ENCODE measurements at regions not wholly inside any gene's neighbourhood (a gene's known extent, or its start where the extent isn't known, plus 50 kb on each side); places are given as distances from the start of the nearest gene placed in this dataset.

DNA sequence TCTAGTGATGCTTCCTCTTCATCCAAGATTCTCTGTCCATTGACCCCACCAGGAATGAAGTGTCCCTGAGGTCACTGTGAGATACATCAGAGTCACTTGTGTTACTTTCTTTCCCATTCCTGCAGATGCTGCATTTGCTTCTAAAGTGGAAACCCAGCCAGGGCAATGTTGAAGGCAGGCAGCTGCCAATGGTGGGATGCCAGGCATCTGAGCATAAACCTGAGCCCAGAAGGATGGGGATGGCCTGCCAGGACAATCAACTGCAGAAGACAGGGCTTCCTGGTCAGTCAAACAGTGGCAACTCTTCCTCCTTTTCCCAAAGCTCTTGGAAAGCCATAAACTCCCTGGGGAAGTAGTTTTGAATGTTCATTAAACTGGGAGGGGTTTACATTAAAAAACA is 178.0 kb upstream of the TMEM132C start:
- Histone ChIP-seq H2AFZ (ENCODE audit: low read depth, low read length, severe bottlenecking) (no peak overlapping the region), H3F3A (ENCODE audit: insufficient read depth) (no peaks in the 10 kb centered on the region), H4K20me1 (ENCODE audit: low read depth, low read length) (no peaks in the 10 kb centered on the region)

DNA sequence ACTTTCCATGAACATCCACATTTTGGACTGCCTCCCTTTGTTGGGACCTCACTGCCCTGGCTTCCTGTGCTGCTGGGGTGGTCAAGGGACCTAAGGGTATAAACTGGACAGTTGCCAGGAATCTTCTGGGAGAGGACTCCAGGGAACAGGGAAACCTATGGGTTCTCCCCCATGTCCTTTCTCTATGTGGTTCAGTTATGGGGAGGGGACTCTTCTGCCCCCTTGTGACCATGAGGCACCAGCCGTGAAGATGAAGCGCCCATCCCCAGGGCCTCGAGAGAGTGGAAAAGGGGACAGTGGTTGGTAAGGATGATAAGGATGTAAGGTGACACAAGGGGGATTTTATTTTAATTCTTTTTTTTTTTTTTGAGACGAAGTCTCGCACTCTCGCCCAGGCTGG is 177.0 kb upstream of the TMEM132C start:
- H3K36me3 ChIP-seq (ENCODE audit: low read length): no peaks in the 10 kb centered on the region
- no peak for TF ChIP-seq EZH2phosphoT487 (conservative IDR thresholded peaks at IDR 0.05; ENCODE audit: low read length)
- TF ChIP-seq, protein P1, sequence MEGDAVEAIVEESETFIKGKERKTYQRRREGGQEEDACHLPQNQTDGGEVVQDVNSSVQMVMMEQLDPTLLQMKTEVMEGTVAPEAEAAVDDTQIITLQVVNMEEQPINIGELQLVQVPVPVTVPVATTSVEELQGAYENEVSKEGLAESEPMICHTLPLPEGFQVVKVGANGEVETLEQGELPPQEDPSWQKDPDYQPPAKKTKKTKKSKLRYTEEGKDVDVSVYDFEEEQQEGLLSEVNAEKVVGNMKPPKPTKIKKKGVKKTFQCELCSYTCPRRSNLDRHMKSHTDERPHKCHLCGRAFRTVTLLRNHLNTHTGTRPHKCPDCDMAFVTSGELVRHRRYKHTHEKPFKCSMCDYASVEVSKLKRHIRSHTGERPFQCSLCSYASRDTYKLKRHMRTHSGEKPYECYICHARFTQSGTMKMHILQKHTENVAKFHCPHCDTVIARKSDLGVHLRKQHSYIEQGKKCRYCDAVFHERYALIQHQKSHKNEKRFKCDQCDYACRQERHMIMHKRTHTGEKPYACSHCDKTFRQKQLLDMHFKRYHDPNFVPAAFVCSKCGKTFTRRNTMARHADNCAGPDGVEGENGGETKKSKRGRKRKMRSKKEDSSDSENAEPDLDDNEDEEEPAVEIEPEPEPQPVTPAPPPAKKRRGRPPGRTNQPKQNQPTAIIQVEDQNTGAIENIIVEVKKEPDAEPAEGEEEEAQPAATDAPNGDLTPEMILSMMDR (IDR thresholded peaks at IDR 0.05; ENCODE audit: insufficient read depth, low read length, poor library complexity, severe bottlenecking): no peak
- H3K79me2 ChIP-seq (ENCODE audit: insufficient read depth, low read length): no peaks in the 10 kb centered on the region
- no peak overlapping the region for H3K4me2 ChIP-seq (ENCODE audit: low read depth, low read length, poor library complexity, severe bottlenecking)
- H3K9ac ChIP-seq (ENCODE audit: low read length): no peak overlapping the region
- H3K4me3 ChIP-seq (ENCODE audit: insufficient read depth, low read length, poor library complexity, severe bottlenecking): no peak overlapping the region
- no peaks in the 10 kb centered on the region for H3F3A ChIP-seq (ENCODE audit: insufficient read depth)
- no peak overlapping the region for H3K27ac ChIP-seq (ENCODE audit: low read depth, low read length)
- H3K27me3 ChIP-seq (ENCODE audit: low read length): no peaks in the 10 kb centered on the region
- H3K9me3 ChIP-seq (ENCODE audit: insufficient read depth, low read length): no peaks in the 10 kb centered on the region
- no peaks in the 10 kb centered on the region for H3K9me2 ChIP-seq (replicated peaks; ENCODE audit: insufficient read depth, low read length)
- H4K20me1 ChIP-seq (ENCODE audit: low read depth, low read length): no peaks in the 10 kb centered on the region
- no peak overlapping the region for H2AFZ ChIP-seq (ENCODE audit: low read depth, low read length, severe bottlenecking)

More for the DNA sequence above, 178.0 kb upstream of the TMEM132C start:
- Histone ChIP-seq H3K9ac (ENCODE audit: low read length) (no peak overlapping the region), H3K27ac (ENCODE audit: low read depth, low read length) (no peak overlapping the region), H3K79me2 (ENCODE audit: insufficient read depth, low read length) (no peaks in the 10 kb centered on the region), H3K9me3 (ENCODE audit: insufficient read depth, low read length) (no peaks in the 10 kb centered on the region), H3K4me2 (ENCODE audit: low read depth, low read length, poor library complexity, severe bottlenecking) (no peak overlapping the region), H3K4me3 (ENCODE audit: insufficient read depth, low read length, poor library complexity, severe bottlenecking) (no peak overlapping the region), H3K9me2 (replicated peaks; ENCODE audit: insufficient read depth, low read length) (no peaks in the 10 kb centered on the region), H3K36me3 (ENCODE audit: low read length) (no peaks in the 10 kb centered on the region), H3K27me3 (ENCODE audit: low read length) (no peaks in the 10 kb centered on the region)
- TF ChIP-seq EZH2phosphoT487 (conservative IDR thresholded peaks at IDR 0.05; ENCODE audit: low read length): no peak
- TF ChIP-seq, protein P1 (IDR thresholded peaks at IDR 0.05; ENCODE audit: insufficient read depth, low read length, poor library complexity, severe bottlenecking): no peak

DNA sequence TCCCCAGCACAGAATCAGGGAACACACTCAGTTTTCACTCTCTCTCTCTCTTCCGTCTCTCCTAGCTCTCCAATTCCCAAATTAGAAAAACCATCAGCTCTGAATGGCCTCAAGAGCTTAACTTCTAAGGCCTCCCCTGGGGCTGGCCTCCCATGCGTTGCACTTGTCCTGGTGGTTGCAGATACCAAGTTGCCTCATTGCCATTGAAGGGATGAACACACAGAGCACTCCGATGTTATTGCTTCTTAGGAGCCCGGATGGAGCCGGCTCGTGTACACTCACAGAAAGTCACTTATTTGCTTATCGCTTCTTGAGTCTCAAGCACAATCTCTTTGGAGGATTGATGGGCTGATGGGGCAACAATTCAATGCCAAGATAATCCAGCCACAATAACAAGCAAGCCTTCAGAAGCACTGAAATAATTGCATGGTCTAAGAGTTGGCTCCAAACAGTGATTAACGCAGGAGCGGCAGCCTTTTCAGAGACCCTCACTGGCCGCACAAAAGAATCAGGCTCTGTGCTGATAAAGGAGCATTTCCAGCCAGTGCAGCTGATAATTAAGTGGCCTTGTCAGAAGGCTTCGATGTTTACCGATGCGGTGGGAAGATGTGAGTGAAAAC is 175.8 kb upstream of the TMEM132C start:
- no peaks in the 10 kb centered on the region for H3K9me3 ChIP-seq (ENCODE audit: insufficient read depth, low read length)
- H2AFZ ChIP-seq (ENCODE audit: low read depth, low read length, severe bottlenecking): no peak overlapping the region
- no peak overlapping the region for H3K4me3 ChIP-seq (ENCODE audit: insufficient read depth, low read length, poor library complexity, severe bottlenecking)
- no peaks in the 10 kb centered on the region for H4K20me1 ChIP-seq (ENCODE audit: low read depth, low read length)
- H3K9ac ChIP-seq (ENCODE audit: low read length): no peak overlapping the region
- H3K4me2 ChIP-seq (ENCODE audit: low read depth, low read length, poor library complexity, severe bottlenecking): no peak overlapping the region
- no peaks in the 10 kb centered on the region for H3K36me3 ChIP-seq (ENCODE audit: low read length)
- no peak for TF ChIP-seq EZH2phosphoT487 (conservative IDR thresholded peaks at IDR 0.05; ENCODE audit: low read length)
- TF ChIP-seq, protein P1 (IDR thresholded peaks at IDR 0.05; ENCODE audit: insufficient read depth, low read length, poor library complexity, severe bottlenecking): no peak
- H3K27ac ChIP-seq (ENCODE audit: low read depth, low read length): no peak overlapping the region
- no peaks in the 10 kb centered on the region for H3F3A ChIP-seq (ENCODE audit: insufficient read depth)
- no peaks in the 10 kb centered on the region for H3K79me2 ChIP-seq (ENCODE audit: insufficient read depth, low read length)
- no peaks in the 10 kb centered on the region for H3K9me2 ChIP-seq (replicated peaks; ENCODE audit: insufficient read depth, low read length)
- no peaks in the 10 kb centered on the region for H3K27me3 ChIP-seq (ENCODE audit: low read length)
